ENCODE measurements at regions not wholly inside any gene's neighbourhood (a gene's known extent, or its start where the extent isn't known, plus 50 kb on each side); places are given as distances from the start of the nearest gene placed in this dataset.

- Histone ChIP-seq H3K4me2 (ENCODE audit: control insufficient read depth, insufficient read depth) (no peak overlapping the region), H3K9me3 (replicated peaks; ENCODE audit: control insufficient read depth, insufficient read depth, low read length) (no peaks in the 10 kb centered on the region), H3K36me3 (ENCODE audit: control insufficient read depth in 2 of 2, insufficient read depth in 2 of 2, low read length in 1 of 2) (no peaks in the 10 kb centered on the region), H4K20me1 (ENCODE audit: control insufficient read depth, insufficient read depth) (no peaks in the 10 kb centered on the region), H2AFZ (ENCODE audit: control insufficient read depth, low read depth, low read length) (no peak overlapping the region), H3K4me3 (no peak overlapping the region), H3K4me1 (ENCODE audit: control insufficient read depth, insufficient read depth, low read length) (no peaks in the 10 kb centered on the region), H3K9ac (ENCODE audit: control insufficient read depth, insufficient read depth, low read length) (no peak overlapping the region), H3K27me3 (replicated peaks in 1 of 2; ENCODE audit: control insufficient read depth in 2 of 2, insufficient read depth in 2 of 2, low read length in 1 of 2) (no peaks in the 10 kb centered on the region), H3K27ac (ENCODE audit: control insufficient read depth, insufficient read depth) (no peak overlapping the region), H3K79me2 (ENCODE audit: control insufficient read depth, insufficient read depth, low read length) (no peaks in the 10 kb centered on the region)
- SMC1A ChIA-PET (ENCODE audit: uncharacterized antibody, unreplicated experiment) = no interaction called here
- no peak for DNase-seq (ENCODE audit: low read depth, low spot score)
- in situ Hi-C loops (cut with MboI) = no loop called here
- POLR2A ChIA-PET = no interaction called here
- CTCF ChIA-PET = interaction anchor here (1.0 to 1.8 kb wide), 2 partner anchors 8 to 27 kb away, joined by 3 to 4 read pairs; no protein-coding TSS in a partner anchor
- RAD21 ChIA-PET (ENCODE audit: unreplicated experiment) = interaction anchor here (1.0 kb wide), 1 partner anchor 124 kb away, joined by 3 read pairs; no protein-coding TSS in a partner anchor
- FAIRE-seq = no peak
- TF ChIP-seq CHD2 (IDR thresholded peaks at IDR 0.05; ENCODE audit: borderline replicate concordance, low read depth, low read length) (no peak), HDGF (IDR thresholded peaks at IDR 0.05) (no peak), ATF3 (IDR thresholded peaks at IDR 0.05; ENCODE audit: borderline replicate concordance, extremely low read depth, low read depth, low read length) (no peak), ZSCAN29 (IDR thresholded peaks at IDR 0.05) (no peak), NKRF (conservative IDR thresholded peaks at IDR 0.05) (no peak), RELB (IDR thresholded peaks at IDR 0.05; ENCODE audit: low read depth) (no peak), JUNB (IDR thresholded peaks at IDR 0.05) (no peak)
- no TSS peak for BruUV-seq (replicated peaks)
- 0% methylated on average over 1 of the region's 1 CpG for WGBS (ENCODE audit: insufficient coverage, insufficient replicate concordance, low lambda C conversion rate, missing lambda C conversion rate)
- intact Hi-C loops (cut with micrococcal nuclease; ENCODE audit: unreplicated experiment) = no loop called here
- no peak for ATAC-seq
Observed at GRCh38 chr17:51496378-51496777, 236.0 kb downstream of the UTP18 start.

All from GM12878 (cell line).